NCI-H748 (cell line): ENCODE measurements at regions not wholly inside any gene's neighbourhood (a gene's known extent, or its start where the extent isn't known, plus 50 kb on each side); places are given as distances from the start of the nearest gene placed in this dataset.
A peak's percentile ranks its signal among the peaks of the same experiment; 100 is the strongest.
"Not testable (repeated sequence)": the region's sequence is repeated elsewhere in the genome, so short reads cannot be mapped to it uniquely, and the experiment has no call there.

ENCODE experiments used
- DNase-seq: peaks from one replicate; lab custom pipeline; 2025; ENCODE audit not compliant: unreplicated experiment; lab: John Stamatoyannopoulos, UW

DNA sequence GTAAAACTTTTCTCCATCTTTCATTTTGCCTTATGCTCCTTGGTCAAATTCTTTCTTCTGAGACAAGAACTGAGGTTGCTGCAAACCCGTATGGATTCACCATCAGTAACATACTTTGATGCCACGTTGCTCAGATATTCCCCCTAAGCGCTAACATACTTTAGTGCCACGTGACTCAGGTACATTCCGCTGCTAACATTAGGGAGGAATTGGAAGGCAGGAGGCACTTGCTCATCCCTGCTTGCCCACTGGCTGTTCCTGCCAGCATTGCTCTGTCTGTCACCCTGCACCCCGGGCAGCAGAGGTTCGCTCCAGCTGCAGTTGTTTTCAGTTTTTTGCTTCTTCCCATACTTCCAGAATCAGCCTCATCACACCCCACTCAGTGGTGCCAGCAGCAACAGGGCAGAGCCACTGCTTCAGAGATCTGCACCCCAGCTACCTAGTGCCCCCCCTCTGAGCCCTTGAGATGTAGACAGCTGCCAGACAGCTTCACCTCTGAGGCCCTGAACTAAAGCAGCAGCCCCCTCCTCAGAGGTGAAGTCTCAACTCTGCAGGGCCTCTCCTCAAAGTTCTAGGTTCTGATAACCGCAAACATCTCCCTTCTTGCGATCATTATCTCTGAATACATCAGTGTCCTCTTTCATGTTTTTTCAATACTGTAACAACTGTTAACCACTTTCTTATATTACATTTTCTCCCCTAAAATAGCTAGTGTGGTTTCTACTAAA lies 228.0 kb upstream of the KIF2A start:
- DNase-seq, result no peak

DNA sequence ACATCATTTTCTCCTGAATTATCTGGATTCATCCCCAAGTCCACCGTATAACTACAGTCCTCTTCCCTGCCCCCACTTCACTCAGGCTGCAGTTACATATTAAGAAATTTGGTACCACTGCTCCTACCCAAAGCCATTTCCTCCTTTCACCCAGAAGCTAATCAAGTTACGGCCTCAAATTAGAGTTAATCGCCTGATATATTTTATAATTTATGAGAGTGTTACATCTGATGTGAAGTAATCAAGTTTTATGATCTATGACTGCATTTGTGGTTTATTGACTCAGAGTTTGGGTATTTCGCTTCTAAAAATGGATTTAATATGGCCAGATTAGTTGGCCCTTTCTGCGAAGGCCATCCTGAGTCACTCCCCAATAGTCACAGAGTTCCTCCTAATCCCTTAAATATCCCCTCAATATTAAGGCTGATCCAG lies 223.6 kb upstream of the KIF2A start:
- DNase-seq, result no peak

DNA sequence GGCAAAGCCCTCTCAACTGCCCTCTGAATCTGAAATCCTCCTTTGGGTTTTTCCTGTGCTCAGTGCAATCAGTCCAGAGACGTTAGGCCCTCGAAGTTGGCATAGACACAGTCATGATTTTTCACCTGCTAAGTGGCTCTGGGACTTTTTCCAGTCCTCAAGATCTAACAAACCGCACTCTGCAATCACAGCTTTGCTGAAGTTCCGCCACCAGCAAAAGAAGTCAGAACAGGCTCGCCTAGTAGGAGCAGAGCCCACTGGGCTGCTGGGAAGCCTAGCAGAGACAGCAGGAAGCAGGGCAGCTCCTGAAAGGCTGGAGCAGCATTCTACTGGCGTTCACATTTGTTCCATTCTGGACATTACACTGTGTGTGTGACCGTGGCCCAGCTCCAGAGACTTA lies 222.8 kb upstream of the KIF2A start:
- DNase-seq, result no peak

DNA sequence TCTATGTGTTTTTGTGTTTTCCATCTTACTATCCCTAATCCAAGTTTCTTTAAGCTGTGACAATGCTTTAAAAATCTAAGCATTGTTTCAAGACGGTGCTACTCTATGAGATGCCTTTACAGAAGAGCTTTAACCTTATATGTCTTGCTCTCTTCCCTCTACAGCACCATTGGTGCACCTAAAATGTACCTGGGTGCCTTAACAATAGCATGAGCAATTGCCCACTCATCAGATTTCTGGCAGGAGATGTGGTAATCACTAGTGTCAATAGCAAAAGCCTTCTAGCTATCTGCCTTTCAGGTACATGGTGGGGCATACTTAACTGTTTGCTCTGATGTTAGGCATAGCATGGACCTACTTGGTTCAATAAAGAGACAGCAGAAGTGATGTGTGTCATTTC lies 222.3 kb upstream of the KIF2A start:
- DNase-seq, result no peak

DNA sequence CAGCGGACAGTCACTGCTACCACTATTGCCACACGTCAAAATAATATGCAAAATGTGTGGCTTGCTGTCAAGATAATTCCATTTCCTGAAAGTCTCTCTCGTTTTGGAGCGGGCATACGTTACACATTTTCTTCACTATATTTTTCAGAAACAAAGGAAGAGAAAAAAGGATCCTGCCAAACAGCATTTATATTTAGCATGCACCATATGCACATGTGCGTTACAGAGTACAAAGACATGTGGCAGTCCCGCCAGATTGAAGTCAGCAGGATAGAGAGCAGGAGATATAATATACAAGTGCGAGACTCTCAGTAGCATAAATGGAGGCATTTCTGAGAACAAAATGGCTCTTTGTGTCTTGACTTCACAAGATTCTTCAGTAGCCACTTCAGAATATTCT lies 221.6 kb upstream of the KIF2A start:
- DNase-seq, result no peak

DNA sequence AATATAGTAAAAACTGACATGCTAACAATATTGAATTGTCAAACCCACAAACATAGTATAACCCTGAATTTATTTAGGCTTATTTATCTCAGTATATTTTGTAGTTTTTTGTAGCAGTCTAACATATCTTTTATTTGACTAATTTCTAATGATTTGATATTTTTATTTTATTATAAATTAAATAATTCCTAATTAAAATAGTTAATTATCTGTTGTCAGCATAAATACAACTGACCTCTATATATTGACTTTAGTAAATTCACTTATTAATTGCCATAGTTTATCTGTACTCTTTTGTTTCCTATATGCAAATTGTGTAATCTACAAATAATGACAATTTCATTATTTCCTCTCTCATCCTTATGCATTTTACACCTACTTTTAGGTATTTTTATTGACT lies 215.1 kb upstream of the KIF2A start:
- DNase-seq, result no peak

DNA sequence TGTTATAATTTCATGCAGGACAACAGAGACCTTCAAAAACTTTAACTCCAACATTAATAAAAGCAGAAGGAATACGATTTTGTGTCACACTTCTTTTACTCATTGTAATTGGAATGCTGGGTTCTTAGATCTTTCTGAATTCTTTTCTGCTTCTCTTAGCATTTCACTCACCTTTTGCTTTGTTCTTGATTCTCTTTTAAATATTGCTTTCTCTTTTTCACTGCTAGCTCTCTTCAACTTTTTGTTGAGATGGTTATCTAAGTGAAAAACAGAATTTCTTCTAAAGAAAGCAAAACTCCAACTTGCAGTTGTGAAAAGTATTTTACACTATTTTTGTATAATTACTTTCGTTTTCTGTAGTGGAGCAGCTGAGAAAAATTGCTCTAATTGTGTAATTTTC lies 212.6 kb upstream of the KIF2A start:
- DNase-seq, result no peak

DNA sequence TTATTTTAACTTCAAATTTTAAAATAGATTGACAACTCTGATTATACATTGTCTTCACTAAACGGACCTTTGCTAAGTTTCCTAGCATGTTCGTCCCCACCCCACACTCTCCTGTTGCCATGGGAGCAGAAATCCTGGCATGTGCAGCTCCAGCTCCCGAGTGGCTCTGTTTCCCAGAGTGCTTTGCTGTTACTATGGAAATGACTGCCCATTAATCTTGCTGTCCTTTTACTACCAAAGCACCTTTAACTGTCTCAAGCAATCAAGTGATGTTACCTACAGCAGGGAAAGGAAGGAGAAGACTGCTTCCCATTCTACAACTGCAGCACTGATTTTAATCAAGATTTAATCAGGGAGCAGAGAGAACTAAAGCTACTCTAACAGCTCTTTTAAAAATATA lies 212.0 kb upstream of the KIF2A start:
- peak; percentile 96 for DNase-seq

DNA sequence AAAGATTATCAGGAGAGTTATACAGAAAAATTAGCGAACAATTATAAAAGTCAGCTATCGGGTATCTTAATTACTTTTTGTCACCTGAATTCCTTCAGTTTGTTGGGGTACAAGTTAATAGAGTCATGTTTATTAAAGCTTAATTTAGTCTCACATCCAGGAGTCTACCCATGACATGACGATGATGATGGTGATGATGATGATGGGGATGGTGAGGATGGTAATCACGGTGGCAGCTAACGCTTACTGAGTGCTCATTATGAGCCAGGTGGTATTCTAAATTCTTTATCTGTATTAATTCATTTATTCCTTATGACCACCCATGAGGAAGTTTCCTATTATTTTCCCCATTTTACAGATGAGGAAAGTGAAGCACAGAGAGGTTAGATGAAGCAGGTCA lies 208.6 kb upstream of the KIF2A start:
- DNase-seq, result no peak

DNA sequence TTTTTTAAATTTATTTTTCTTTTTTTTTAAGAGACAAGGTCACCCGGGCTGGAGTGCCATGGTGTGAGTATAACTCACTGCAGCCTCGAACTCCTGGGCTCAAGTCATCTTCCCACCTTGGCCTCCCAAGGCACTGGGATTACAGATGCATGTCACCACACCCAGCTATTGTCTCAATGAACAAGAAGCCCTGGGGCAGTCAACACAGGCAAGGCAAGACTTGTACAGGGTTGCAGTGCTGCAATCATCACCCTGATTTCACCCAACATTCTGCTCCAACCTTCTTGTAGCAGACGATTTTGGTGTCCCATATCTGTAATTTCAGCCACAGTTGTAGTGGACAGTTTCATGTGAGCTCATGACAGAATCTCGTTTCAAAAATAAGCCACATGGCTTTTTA lies 205.8 kb upstream of the KIF2A start:
- no peak for DNase-seq

DNA sequence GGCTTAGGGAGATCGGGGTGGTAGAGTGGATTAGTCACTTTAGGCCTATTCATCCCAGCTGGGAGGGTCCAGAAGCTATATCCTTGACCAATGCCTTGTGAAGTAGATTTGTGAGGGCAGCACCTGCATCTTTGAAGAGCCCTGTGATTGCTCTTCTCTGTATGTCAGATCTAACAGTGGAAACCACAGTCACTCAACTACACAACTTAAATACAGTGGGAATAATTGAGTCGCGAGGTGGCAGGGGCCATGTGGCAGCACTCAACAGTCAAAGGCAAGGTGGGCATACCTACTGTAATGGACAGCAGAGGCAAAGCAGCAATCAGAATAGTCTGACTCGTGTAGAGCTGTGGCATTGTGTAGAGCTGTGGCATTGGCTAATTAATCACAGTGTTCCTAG lies 202.1 kb upstream of the KIF2A start:
- not testable (repeated sequence) for DNase-seq

DNA sequence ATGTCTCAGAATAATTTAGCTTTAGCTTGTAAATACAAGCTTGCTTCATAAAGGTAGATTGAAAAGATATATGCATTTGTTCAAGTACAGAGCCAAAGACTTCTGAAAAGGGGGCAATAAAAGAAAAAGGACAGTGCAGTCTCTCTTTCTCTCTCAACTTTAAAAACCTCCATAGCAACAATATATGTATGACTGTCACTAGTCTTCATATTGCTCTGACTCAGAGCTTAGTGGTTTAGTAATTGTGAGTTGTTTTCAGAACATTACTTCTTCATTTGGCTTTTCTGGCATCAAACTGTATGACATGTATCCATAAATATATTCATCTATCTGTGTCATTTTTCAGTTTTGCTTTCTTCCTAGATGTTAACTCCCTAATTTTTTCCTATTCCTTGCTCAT lies 194.6 kb upstream of the KIF2A start:
- DNase-seq, result no peak

DNA sequence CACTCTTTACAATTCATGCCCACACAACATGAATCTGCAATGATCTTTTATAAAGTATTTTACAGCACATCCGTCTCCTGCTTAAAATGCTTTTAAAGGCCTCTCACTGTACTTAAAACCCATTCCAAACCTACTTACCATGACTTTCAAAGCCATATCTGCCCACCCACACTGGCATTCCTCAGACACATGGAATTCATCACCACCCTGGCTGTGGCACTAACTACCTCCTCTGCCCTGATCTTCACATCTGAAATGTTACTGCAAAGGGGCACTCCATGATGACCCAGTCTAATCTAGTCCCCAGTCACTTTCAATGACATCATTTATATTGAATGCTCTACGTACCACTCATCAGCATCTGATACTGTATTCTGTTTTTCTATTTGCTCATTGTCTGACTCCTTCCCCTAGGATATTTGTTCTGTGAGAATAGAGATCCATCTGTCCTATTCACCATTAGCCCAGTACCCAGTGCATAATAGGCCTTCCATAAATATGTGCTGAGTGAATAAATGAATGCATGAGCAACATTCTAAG lies 193.2 kb upstream of the KIF2A start:
- no peak for DNase-seq

DNA sequence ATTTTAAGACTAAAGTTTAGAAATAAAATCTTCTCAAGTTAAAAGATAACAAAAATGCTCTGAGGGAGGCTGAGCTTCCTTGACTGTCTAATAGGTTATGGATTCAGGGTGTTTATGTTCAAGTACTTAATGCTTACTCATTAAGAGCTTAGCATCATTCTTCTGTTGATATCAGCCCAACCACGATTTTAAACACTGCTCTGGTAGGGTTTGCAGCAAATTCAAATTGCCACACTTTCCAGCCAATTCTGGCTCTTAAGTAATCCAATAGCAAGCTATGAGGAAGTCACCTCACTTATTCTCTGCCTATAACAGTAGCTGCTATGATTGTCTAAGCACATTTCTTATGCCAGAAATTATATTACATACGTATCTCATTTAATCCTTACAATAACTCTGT lies 191.0 kb upstream of the KIF2A start:
- DNase-seq, result peak; percentile 64

DNA sequence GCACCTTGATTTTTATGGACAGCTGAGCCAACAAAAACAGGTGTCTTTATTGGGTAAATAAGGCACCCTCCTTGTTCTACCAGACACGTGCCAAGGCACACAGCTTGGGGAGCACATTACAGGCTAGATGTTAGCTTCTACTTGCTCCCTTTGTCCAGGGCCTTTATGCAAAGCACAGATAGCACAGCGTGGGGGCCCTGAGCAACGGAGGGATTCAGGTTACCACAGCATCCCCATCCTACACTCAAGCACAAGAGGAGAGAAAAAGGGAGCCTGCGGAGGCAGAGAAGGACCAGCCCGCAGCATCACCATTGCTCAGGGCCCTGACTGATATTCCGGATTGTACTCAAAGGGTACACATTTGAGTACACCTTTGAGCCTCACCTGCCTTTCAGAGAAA lies 181.7 kb upstream of the KIF2A start:
- DNase-seq, result peak; percentile 87

DNA sequence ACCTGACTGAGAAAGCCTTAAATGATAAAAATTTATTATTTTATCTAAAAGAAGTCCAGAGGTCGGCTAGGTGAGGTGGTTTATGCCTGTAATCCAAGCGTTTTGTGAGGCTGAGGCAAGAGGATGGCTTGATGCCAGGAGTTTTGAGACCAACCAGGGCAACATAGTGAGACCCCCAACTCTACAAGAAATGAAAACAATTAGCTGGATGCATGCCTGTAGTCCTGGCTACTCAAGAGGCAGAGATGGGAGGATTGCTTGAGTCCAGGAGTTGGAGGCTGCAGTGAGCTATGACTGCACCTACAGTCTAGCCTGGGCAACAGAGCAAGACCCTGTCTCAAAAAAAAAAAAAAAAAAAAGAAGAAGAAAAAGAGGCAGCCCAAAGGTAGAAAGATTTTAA lies 179.9 kb upstream of the KIF2A start:
- DNase-seq, result no peak

DNA sequence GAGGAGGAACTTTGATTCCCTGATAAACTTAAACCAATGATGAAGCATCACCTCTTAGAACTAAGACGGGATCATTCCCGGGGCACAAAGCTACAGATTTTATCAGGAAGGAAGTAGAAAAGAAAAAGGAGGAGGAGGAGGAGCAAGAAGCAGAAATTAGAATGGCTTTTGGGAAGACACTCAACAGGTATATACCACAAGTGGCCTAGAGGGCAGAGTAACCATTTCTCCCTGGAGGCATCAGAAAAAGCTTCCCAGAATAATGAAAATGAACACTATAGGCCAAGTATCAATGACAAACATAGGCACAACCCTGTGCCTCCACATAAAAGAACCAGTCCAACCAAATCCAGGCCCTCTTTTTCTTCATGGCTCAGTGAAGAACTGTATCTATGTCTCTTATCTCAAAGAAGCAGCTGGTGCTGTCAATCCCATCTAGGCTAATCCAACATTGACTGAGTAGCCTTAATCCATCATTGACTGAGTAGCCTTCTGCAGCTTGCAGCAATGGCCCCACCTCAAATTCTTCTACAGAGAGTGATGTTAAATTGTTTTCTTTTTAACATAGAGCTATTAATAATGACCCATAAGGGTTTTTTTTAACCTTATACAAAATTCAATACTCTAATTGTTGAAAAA lies 178.8 kb upstream of the KIF2A start:
- DNase-seq, result no peak

DNA sequence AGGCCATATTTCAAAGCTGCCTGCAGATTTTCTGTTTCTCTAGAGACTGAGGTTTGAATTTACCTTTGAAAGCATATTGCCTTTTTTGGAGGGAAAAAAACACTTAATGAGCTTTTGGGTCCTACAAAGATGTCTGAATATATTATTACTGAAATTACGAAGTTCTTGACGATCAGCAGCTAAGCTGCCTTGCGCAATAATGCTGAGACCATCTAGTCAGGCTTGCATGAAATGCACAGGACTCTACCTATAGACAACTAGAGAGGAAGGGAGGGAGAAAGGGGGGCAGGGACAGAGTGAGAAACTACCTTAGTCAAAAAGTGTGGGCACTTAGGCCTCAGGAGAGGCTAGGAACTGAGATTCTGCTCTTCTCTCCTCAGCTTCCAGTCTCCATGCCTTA lies 175.9 kb upstream of the KIF2A start:
- DNase-seq, result no peak

DNA sequence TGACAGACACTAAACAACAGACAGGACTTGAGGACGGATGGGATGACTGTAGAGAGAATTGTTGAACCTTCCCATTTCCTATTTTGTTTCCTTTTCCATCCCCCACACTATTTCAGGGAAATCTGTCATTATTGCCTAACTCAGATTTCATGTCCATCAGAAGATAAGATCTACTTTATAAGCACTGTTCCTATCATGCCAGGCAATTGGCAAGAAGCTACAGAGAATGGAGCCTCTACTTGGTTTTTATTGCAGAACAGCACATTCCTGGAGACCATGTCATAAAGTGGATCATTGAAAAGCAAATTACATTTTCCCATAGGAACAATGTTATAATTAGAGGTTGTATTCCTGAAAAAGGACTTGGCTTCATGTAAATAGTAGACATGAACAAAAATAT lies 173.7 kb upstream of the KIF2A start:
- DNase-seq, result no peak

DNA sequence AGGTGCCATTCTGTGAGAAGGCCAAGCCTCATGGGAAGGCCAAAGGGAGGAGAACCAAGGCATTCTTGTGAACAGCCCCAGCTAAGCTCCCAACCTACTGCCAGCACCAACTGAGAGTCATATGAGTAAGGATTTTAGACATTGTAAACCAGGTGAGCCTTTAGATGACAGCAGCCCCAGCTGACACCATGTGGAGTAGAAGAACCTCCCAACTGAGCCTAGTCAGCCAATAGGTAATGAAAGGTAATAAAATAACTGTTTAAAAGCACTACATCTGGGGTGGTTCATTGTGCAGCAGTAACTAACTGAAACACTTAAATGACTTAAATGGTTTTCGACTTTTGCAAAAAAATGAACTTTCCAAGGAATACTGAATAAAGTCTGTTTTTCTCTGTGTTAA lies 172.6 kb upstream of the KIF2A start:
- DNase-seq, result no peak

DNA sequence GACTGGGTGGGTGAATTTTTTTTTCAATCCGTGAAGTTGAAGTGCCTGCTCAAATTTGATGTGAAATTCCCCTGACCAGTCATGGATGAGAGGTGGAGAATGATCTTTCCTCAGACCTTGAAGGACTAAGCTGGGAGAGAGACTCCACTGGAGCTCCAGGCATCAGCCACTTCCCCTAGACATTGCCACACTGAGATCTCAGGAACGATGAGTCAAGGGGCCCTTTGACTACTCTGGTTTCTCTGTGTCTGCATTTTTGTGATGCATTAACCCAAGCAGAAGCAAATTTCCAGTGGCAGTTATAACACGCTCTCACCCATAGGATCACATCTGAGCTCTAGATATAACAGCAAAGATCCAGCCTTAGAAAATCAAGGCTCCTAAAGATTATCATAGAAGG lies 171.2 kb upstream of the KIF2A start:
- DNase-seq, result no peak

DNA sequence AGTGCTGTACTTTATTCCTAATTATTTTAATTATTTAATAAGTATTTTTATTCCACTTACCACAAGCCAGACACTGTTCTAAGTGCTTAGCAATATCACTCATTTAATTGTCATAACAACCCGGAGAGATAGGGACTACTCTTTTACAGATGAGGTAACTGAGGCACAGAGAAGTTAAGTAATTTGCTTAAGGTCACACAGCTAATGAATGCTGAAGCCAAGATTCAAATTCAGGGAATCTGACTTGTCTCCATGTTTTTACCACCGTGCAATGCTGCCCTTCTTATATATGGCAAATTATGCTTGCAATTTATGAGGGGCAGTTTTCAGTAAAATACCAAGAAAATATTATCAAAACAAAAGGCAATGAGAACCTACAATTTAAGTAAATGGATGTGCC lies 168.4 kb upstream of the KIF2A start:
- DNase-seq, result no peak

DNA sequence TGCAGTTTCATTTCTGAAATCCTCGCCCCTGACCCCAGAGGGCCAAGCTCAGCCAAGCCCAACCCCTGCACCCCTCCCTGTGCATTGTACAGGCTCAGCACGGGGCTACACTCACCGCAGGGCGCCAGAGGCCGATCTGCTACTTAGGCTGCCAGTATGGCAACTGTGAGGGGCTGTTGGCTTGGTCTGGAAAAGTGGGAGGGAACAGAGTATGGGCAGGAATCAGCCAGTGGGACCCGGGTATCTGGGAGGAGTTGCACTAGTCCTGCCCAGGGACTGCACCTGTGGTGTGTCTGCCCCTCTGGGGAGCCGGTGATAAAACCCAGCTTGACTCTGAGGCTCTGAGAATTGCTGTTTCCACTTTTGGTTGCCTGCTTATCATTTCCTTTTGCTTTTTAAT lies 167.4 kb upstream of the KIF2A start:
- peak; percentile 45 for DNase-seq
